Osteocyte (in vitro differentiated cells): ENCODE measurements at regions not wholly inside any gene's neighbourhood (a gene's known extent, or its start where the extent isn't known, plus 50 kb on each side); places are given as distances from the start of the nearest gene placed in this dataset.

Experiments used
- DNase-seq: peaks from one replicate; pipeline ENCODE4 v3.0.0; 2021; ENCODE audit warnings: mixed read lengths; ENCODE audit not compliant: unreplicated experiment; ENCODE audit errors: extremely low spot score
- H3K27ac Mint-ChIP-seq: one replicate; pipeline ENCODE4 v1.8.0; 2021; ENCODE audit warnings: mild to moderate bottlenecking, mixed read lengths; ENCODE audit not compliant: unreplicated experiment
- H3K27me3 Mint-ChIP-seq: one replicate; pipeline ENCODE4 v1.8.0; 2021; ENCODE audit warnings: mixed read lengths; ENCODE audit not compliant: unreplicated experiment
- H3K36me3 Mint-ChIP-seq: one replicate; pipeline ENCODE4 v1.8.0; 2021; ENCODE audit warnings: mixed read lengths; ENCODE audit not compliant: unreplicated experiment
- H3K4me1 Mint-ChIP-seq: one replicate; pipeline ENCODE4 v1.8.0; 2021; ENCODE audit warnings: mixed read lengths; ENCODE audit not compliant: unreplicated experiment
- H3K4me3 Mint-ChIP-seq: one replicate; pipeline ENCODE4 v1.8.0; 2021; ENCODE audit warnings: mild to moderate bottlenecking, moderate library complexity, mixed read lengths; ENCODE audit not compliant: unreplicated experiment
- H3K9me3 Mint-ChIP-seq: one replicate; pipeline ENCODE4 v1.8.0; 2021; ENCODE audit warnings: mixed read lengths; ENCODE audit not compliant: unreplicated experiment
- CTCF ChIP-seq: fragments of 200-600 bp; sonication (generic); IDR thresholded peaks from 2 replicates; pipeline ENCODE4 v1.5.0; 2021; ENCODE audit warnings: antibody characterized with exemption, mild to moderate bottlenecking, moderate library complexity

- Mint-ChIP-seq H3K4me1 (no peaks in the 10 kb centered on the region), H3K27ac (no peak overlapping the region), H3K36me3 (no peaks in the 10 kb centered on the region), H3K27me3 (no peaks in the 10 kb centered on the region), H3K4me3 (no peak overlapping the region), H3K9me3 (peaks cover 24% of the 10 kb centered on the region)
- TF ChIP-seq CTCF: no peak
- DNase-seq: no peak
Measured at GRCh38 chr1:4025752-4026151, 125.7 kb upstream of the C1orf174 start.

GRCh38 chr1:4027008-4027407 is 126.9 kb upstream of the C1orf174 start:
- Mint-ChIP-seq H3K27ac (no peak overlapping the region), H3K9me3 (peaks cover 34% of the 10 kb centered on the region), H3K36me3 (no peaks in the 10 kb centered on the region), H3K4me1 (no peaks in the 10 kb centered on the region), H3K27me3 (no peaks in the 10 kb centered on the region), H3K4me3 (no peak overlapping the region)
- DNase-seq: no peak
- no peak for TF ChIP-seq CTCF

- no peak for TF ChIP-seq CTCF
- H3K4me1 Mint-ChIP-seq: no peaks in the 10 kb centered on the region
- no peak overlapping the region for H3K4me3 Mint-ChIP-seq
- H3K9me3 Mint-ChIP-seq: peaks cover 38% of the 10 kb centered on the region
- DNase-seq: no peak
- H3K27ac Mint-ChIP-seq: no peak overlapping the region
- no peaks in the 10 kb centered on the region for H3K27me3 Mint-ChIP-seq
- H3K36me3 Mint-ChIP-seq: no peaks in the 10 kb centered on the region
Measured at GRCh38 chr1:4027492-4028138, 127.5 kb upstream of the C1orf174 start.

- Mint-ChIP-seq H3K4me1 (no peaks in the 10 kb centered on the region), H3K27ac (no peak overlapping the region), H3K36me3 (no peaks in the 10 kb centered on the region), H3K4me3 (no peak overlapping the region), H3K27me3 (no peaks in the 10 kb centered on the region), H3K9me3 (peaks cover 43% of the 10 kb centered on the region)
- DNase-seq: no peak
- no peak for TF ChIP-seq CTCF
Measured at GRCh38 chr1:4028139-4028501, 128.0 kb upstream of the C1orf174 start.

GRCh38 chr1:4029376-4029775 is 129.3 kb upstream of the C1orf174 start:
- H3K36me3 Mint-ChIP-seq: no peaks in the 10 kb centered on the region
- no peak overlapping the region for H3K4me3 Mint-ChIP-seq
- TF ChIP-seq CTCF: no peak
- DNase-seq: no peak
- no peaks in the 10 kb centered on the region for H3K27me3 Mint-ChIP-seq
- H3K9me3 Mint-ChIP-seq: peaks cover 49% of the 10 kb centered on the region
- no peak overlapping the region for H3K27ac Mint-ChIP-seq
- H3K4me1 Mint-ChIP-seq: no peaks in the 10 kb centered on the region
